Adrenal gland (tissue), 9 donors: ENCODE measurements at regions not wholly inside any gene's neighbourhood (a gene's known extent, or its start where the extent isn't known, plus 50 kb on each side); places are given as distances from the start of the nearest gene placed in this dataset.

ENCODE experiments used
- DNase-seq, 7 donors: peaks; one replicate each; pipeline ENCODE4 v3.0.0-alpha.2; 2019 to 2020
- H3K27ac ChIP-seq, 5 donors: fragments of 200-600 bp; sonication (generic) in 4 of 5; 1 replicate in 3 of 5; 2 replicates in 2 of 5; pipeline versions ENCODE4 v1.5.1 to v1.8.0; 2016 to 2020; ENCODE audit warnings: mild to moderate bottlenecking in 1 of 5
- H3K27me3 ChIP-seq: fragments of 200-600 bp; 2 replicates; pipeline ENCODE4 v1.8.0; 2021
- H3K36me3 ChIP-seq, 2 donors: fragments of 200-600 bp; replicated peaks in 1 of 2; 1 replicate in 1 of 2; 2 replicates in 1 of 2; pipeline versions ENCODE4 v1.5.1 to v1.8.0; 2018 to 2022
- H3K4me1 ChIP-seq, 2 donors: fragments of 200-600 bp; replicated peaks in 1 of 2; 1 replicate in 1 of 2; 2 replicates in 1 of 2; pipeline versions ENCODE4 v1.5.1 to v1.8.0; 2018 to 2021
- H3K4me3 ChIP-seq, 4 donors: fragments of 200-600 bp; sonication (generic) in 3 of 4; one replicate each; pipeline ENCODE4 v1.5.1; 2016 to 2018
- H3K9me3 ChIP-seq, 3 donors: fragments of 200-600 bp; sonication (generic) in 1 of 3; replicated peaks in 1 of 3; 1 replicate in 2 of 3; 2 replicates in 1 of 3; pipeline versions ENCODE4 v1.5.1 to v1.8.0; 2016 to 2021
- CTCF ChIP-seq, 6 experiments: fragments of 450-650 bp in 4 of 6; fragments of 200-600 bp in 2 of 6; sonication (generic) in 1 of 6; IDR thresholded peaks; 1 replicate in 5 of 6; 2 replicates in 1 of 6; pipeline versions ENCODE4 v1.5.1 to v1.8.0; 2016 to 2021; ENCODE audit warnings: antibody characterized with exemption in 6 of 6, mild to moderate bottlenecking in 2 of 6, moderate library complexity in 1 of 6
- POLR2A ChIP-seq, 2 donors: fragments of 450-650 bp; IDR thresholded peaks; one replicate each; pipeline ENCODE4 v1.6.1; 2017; ENCODE audit warnings: antibody characterized with exemption in 2 of 2, mild to moderate bottlenecking in 2 of 2, moderate library complexity in 1 of 2
- WGBS, 4 donors: extraction: QIAGEN DNeasy Blood & Tissue Kit in 2 of 4; methylation state at CpG; one replicate each; pipeline versions ENCODE4 v1.1.5 to v1.1.7; 2013 to 2017; 5-methylcytosine and 5-hydroxymethylcytosine counted together
- intact Hi-C, 2 donors: fragments of 100-400 bp; cut with DNase I; formaldehyde crosslinking; loops; one replicate each; pipeline versions ENCODE4 v1.14.1 to v1.15.0; 2022 to 2023
- donor health status: healthy with polysubstance abuse.
- donor health status: Bipolar disorder and iron deficiency.
- donor health status: DM: yes; HTN: yes; CAD: no.
- donor health status: DM: no; HTN: no; CAD: no.
- donor health status: DM: no; HTN: no; CAD: no.

- no peaks in the 10 kb centered on the region for H3K9me3 ChIP-seq
- 65 to 73% (median 69%) methylated on average over 7 to 9 of the region's 9 CpGs for WGBS, 4 donors
- DNase-seq: no peak
- H3K4me3 ChIP-seq: no peak overlapping the region
- no peaks in the 10 kb centered on the region for H3K36me3 ChIP-seq
- H3K27me3 ChIP-seq: peaks cover 13% of the 10 kb centered on the region
- TF ChIP-seq POLR2A (IDR thresholded peaks at IDR 0.05) (no peak), CTCF (IDR thresholded peaks at IDR 0.05) (no peak)
- intact Hi-C loops: no loop called here
- H3K4me1 ChIP-seq: no peaks in the 10 kb centered on the region
- no peak overlapping the region for H3K27ac ChIP-seq
These were observed 174.2 kb downstream of the PHETA1 start for GRCh38 chr12:111194703-111195051.

DNA sequence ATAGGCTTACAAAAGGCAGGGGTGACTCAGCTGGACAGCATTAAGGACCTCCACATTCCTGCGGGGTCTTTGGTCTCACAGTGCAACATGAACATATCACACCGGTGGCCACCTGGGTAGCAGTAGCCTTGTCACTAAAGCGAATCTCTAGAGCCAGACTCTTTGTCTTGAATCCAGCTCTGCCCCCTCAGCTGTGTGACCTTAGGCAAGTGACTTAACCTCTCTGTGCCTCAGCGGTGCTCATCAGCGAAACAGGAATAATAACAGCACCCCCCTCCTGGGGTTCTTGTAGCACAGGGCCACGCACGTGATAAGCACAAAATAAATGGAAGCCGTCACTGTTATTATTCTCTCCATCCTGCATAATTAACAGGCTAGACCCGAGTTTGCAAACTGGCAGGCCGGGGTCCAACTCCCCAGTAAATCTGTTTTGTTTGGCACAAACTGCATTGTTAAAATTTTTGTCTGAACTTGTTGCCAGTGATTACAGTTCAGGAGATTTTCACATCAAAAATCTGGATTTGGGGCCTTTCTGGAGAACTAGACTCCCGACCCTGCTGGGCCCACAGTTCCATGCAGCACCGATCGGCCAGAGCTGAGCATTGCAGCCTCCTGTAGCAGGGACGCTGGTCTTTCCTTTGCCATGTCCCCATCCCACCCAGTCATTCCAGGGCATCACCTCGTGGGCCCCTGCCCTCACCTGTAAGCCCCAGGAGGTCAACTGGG lies 174.8 kb downstream of the PHETA1 start:
- DNase-seq: no peak
- peaks cover 13% of the 10 kb centered on the region for H3K27me3 ChIP-seq
- no peaks in the 10 kb centered on the region for H3K9me3 ChIP-seq
- H3K27ac ChIP-seq: no peak overlapping the region
- intact Hi-C loops: no loop called here
- no peaks in the 10 kb centered on the region for H3K36me3 ChIP-seq
- TF ChIP-seq CTCF (IDR thresholded peaks at IDR 0.05) (no peak), POLR2A (IDR thresholded peaks at IDR 0.05) (no peak)
- H3K4me3 ChIP-seq: no peak overlapping the region
- H3K4me1 ChIP-seq: no peaks in the 10 kb centered on the region
- 54 to 74% (median 70%) methylated on average over 13 to 15 of the region's 15 CpGs for WGBS, 4 donors

DNA sequence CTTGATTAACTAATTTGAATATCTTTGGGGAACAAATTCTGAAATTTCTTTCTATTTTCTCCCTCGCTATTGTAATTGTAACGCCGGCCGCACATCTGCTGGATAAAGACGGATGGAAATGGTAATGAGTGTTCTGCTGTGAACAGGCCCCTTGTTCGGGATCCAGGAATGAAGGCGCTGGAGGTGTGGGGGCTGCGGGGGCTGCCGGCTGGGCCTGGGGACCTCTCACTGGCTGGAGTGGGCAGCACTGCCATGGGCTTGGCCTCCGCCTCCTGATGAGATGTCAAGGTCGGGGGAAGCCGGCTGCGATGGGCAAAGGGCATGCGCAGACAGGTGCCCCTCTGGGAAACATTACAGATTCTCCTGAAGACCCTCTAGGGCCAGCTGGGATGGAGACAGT lies 175.4 kb downstream of the PHETA1 start:
- peaks cover 13% of the 10 kb centered on the region for H3K27me3 ChIP-seq
- no peaks in the 10 kb centered on the region for H3K36me3 ChIP-seq
- no peak for DNase-seq
- H3K27ac ChIP-seq: no peak overlapping the region
- 67 to 72% (median 70%) methylated on average over 7 to 14 of the region's 14 CpGs for WGBS, 4 donors
- H3K4me1 ChIP-seq: no peaks in the 10 kb centered on the region
- TF ChIP-seq CTCF (IDR thresholded peaks at IDR 0.05): no peak
- no peak for TF ChIP-seq POLR2A (IDR thresholded peaks at IDR 0.05)
- H3K4me3 ChIP-seq: no peak overlapping the region
- intact Hi-C loops: no loop called here
- no peaks in the 10 kb centered on the region for H3K9me3 ChIP-seq

GRCh38 chr12:111193067-111193466 lies 175.8 kb downstream of the PHETA1 start:
- no peak for DNase-seq
- intact Hi-C loops: no loop called here
- Histone ChIP-seq H3K4me3 (no peak overlapping the region), H3K4me1 (no peaks in the 10 kb centered on the region), H3K9me3 (no peaks in the 10 kb centered on the region), H3K36me3 (no peaks in the 10 kb centered on the region), H3K27ac (no peak overlapping the region), H3K27me3 (peaks cover 13% of the 10 kb centered on the region)
- 78 to 92% (median 87%) methylated on average over 8 of the region's 8 CpGs for WGBS, 4 donors
- TF ChIP-seq POLR2A (IDR thresholded peaks at IDR 0.05): no peak
- no peak for TF ChIP-seq CTCF (IDR thresholded peaks at IDR 0.05)
